Glutamatergic neuron (in vitro differentiated cells): ENCODE measurements at regions not wholly inside any gene's neighbourhood (a gene's known extent, or its start where the extent isn't known, plus 50 kb on each side); places are given as distances from the start of the nearest gene placed in this dataset.
"Not testable (repeated sequence)": the region's sequence is repeated elsewhere in the genome, so short reads cannot be mapped to it uniquely, and the experiment has no call there.

Source experiments
- DNase-seq: peaks from one replicate; pipeline ENCODE4 v3.0.0; 2022
- H3K27ac Mint-ChIP-seq: one replicate; pipeline ENCODE4 v1.8.0; 2020; ENCODE audit warnings: mild to moderate bottlenecking, mixed read lengths, inconsistent platforms; ENCODE audit not compliant: unreplicated experiment
- H3K27me3 Mint-ChIP-seq: one replicate; pipeline ENCODE4 v1.8.0; 2020; ENCODE audit warnings: mild to moderate bottlenecking, moderate library complexity, mixed read lengths, inconsistent platforms; ENCODE audit not compliant: unreplicated experiment
- H3K36me3 Mint-ChIP-seq: one replicate; pipeline ENCODE4 v1.8.0; 2020; ENCODE audit warnings: mild to moderate bottlenecking, mixed read lengths, inconsistent platforms; ENCODE audit not compliant: unreplicated experiment
- H3K4me1 Mint-ChIP-seq: one replicate; pipeline ENCODE4 v1.8.0; 2020; ENCODE audit warnings: mild to moderate bottlenecking, low read depth, mixed read lengths, inconsistent platforms; ENCODE audit not compliant: unreplicated experiment
- H3K4me3 Mint-ChIP-seq: one replicate; pipeline ENCODE4 v1.8.0; 2020; ENCODE audit warnings: mild to moderate bottlenecking, mixed read lengths, inconsistent platforms; ENCODE audit not compliant: unreplicated experiment
- H3K9me3 Mint-ChIP-seq: one replicate; pipeline ENCODE4 v1.8.0; 2020; ENCODE audit warnings: mild to moderate bottlenecking, moderate library complexity, mixed read lengths, inconsistent platforms; ENCODE audit not compliant: unreplicated experiment
- CTCF ChIP-seq: fragments of 200-600 bp; sonication (generic); IDR thresholded peaks from one replicate; pipeline ENCODE4 v1.5.0; 2021; ENCODE audit not compliant: partially characterized antibody, unreplicated experiment

GRCh38 chr2:17195016-17195415 lies 323.2 kb downstream of the RAD51AP2 start:
- H3K9me3 Mint-ChIP-seq, result no peaks in the 10 kb centered on the region
- no peak for DNase-seq
- H3K4me1 Mint-ChIP-seq, result no peaks in the 10 kb centered on the region
- H3K36me3 Mint-ChIP-seq, result no peaks in the 10 kb centered on the region
- no peak overlapping the region for H3K27ac Mint-ChIP-seq
- no peak overlapping the region for H3K4me3 Mint-ChIP-seq
- no peaks in the 10 kb centered on the region for H3K27me3 Mint-ChIP-seq
- no peak for TF ChIP-seq CTCF

GRCh38 chr2:17194083-17194482 lies 324.2 kb downstream of the RAD51AP2 start:
- Mint-ChIP-seq H3K36me3 (no peaks in the 10 kb centered on the region), H3K27ac (no peak overlapping the region), H3K4me3 (no peak overlapping the region), H3K4me1 (no peaks in the 10 kb centered on the region), H3K9me3 (no peaks in the 10 kb centered on the region), H3K27me3 (no peaks in the 10 kb centered on the region)
- DNase-seq, result no peak
- TF ChIP-seq CTCF, result no peak

- H3K27me3 Mint-ChIP-seq, H3K4me3 Mint-ChIP-seq, H3K4me1 Mint-ChIP-seq, H3K36me3 Mint-ChIP-seq, DNase-seq, H3K27ac Mint-ChIP-seq, H3K9me3 Mint-ChIP-seq: not testable (repeated sequence)
Observed at GRCh38 chr2:17193433-17193890, 324.8 kb downstream of the RAD51AP2 start.

GRCh38 chr2:17191223-17191622 lies 327.0 kb downstream of the RAD51AP2 start:
- H3K4me3 Mint-ChIP-seq, result no peak overlapping the region
- H3K27ac Mint-ChIP-seq, result no peak overlapping the region
- no peak for DNase-seq
- no peaks in the 10 kb centered on the region for H3K36me3 Mint-ChIP-seq
- H3K9me3 Mint-ChIP-seq, result no peaks in the 10 kb centered on the region
- H3K4me1 Mint-ChIP-seq, result no peaks in the 10 kb centered on the region
- TF ChIP-seq CTCF, result no peak
- no peaks in the 10 kb centered on the region for H3K27me3 Mint-ChIP-seq

- Mint-ChIP-seq H3K27me3 (no peaks in the 10 kb centered on the region), H3K4me3 (no peak overlapping the region), H3K4me1 (no peaks in the 10 kb centered on the region), H3K9me3 (no peaks in the 10 kb centered on the region), H3K36me3 (no peaks in the 10 kb centered on the region), H3K27ac (no peak overlapping the region)
- no peak for DNase-seq
- TF ChIP-seq CTCF, result no peak
Observed at GRCh38 chr2:17190527-17190926, 327.7 kb downstream of the RAD51AP2 start.

GRCh38 chr2:17188721-17189120 lies 329.5 kb downstream of the RAD51AP2 start:
- no peaks in the 10 kb centered on the region for H3K36me3 Mint-ChIP-seq
- H3K27ac Mint-ChIP-seq, result no peak overlapping the region
- TF ChIP-seq CTCF, result no peak
- no peaks in the 10 kb centered on the region for H3K4me1 Mint-ChIP-seq
- no peaks in the 10 kb centered on the region for H3K9me3 Mint-ChIP-seq
- no peaks in the 10 kb centered on the region for H3K27me3 Mint-ChIP-seq
- DNase-seq, result no peak
- no peak overlapping the region for H3K4me3 Mint-ChIP-seq
